HUES48 (cell line): ENCODE measurements at regions not wholly inside any gene's neighbourhood (a gene's known extent, or its start where the extent isn't known, plus 50 kb on each side); places are given as distances from the start of the nearest gene placed in this dataset.
"Not testable (repeated sequence)": the region's sequence is repeated elsewhere in the genome, so short reads cannot be mapped to it uniquely, and the experiment has no call there.

ENCODE experiments used
- H3K27ac ChIP-seq: one replicate; pipeline ENCODE4 v1.7.0; 2013; ENCODE audit warnings: low read depth, low read length, inconsistent platforms
- H3K27me3 ChIP-seq: 2 replicates; pipeline ENCODE4 v1.6.1; 2013; ENCODE audit warnings: mild to moderate bottlenecking, low read length; ENCODE audit not compliant: control insufficient read depth, insufficient read depth
- H3K36me3 ChIP-seq: 2 replicates; pipeline ENCODE4 v1.6.1; 2013; ENCODE audit warnings: low read length; ENCODE audit not compliant: control insufficient read depth, insufficient read depth
- H3K4me1 ChIP-seq: 2 replicates; pipeline ENCODE4 v1.6.1; 2013; ENCODE audit warnings: mild to moderate bottlenecking, low read length; ENCODE audit not compliant: control insufficient read depth, insufficient read depth
- H3K4me3 ChIP-seq: 2 replicates; pipeline ENCODE4 v1.5.1; 2013; ENCODE audit warnings: mild to moderate bottlenecking, low read depth, low read length
- H3K9ac ChIP-seq: 2 replicates; pipeline ENCODE4 v1.6.1; 2013; ENCODE audit warnings: mild to moderate bottlenecking, low read depth, low read length, moderate library complexity
- H3K9me3 ChIP-seq: 2 replicates; pipeline ENCODE4 v1.6.1; 2013; ENCODE audit warnings: low read length; ENCODE audit not compliant: control insufficient read depth, insufficient read depth

DNA sequence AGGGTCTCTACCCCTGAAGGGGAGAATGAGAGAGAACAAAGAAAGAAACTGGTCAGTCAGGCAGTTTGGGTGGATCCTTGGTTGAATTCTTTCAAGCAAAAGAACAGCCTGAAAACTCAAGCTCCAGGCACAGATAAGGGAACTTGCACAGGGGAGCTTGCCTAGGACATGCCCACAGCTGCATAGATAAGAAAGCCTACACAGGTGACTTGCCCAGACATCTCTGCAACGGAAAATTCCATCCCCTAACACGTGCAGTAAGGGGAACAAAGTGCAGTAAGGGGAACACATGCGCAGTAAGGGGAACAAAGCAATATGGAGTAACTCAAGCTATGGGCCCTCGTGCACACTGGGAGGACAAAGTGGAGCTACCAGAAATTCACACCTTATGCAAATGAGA is 540.1 kb upstream of the MIS18BP1 start:
- H3K36me3 ChIP-seq = no peaks in the 10 kb centered on the region
- H3K27ac ChIP-seq = no peak overlapping the region
- H3K9ac ChIP-seq = no peak overlapping the region
- H3K27me3 ChIP-seq = no peaks in the 10 kb centered on the region
- H3K9me3 ChIP-seq = peaks cover 31% of the 10 kb centered on the region
- H3K4me1 ChIP-seq = no peaks in the 10 kb centered on the region
- H3K4me3 ChIP-seq = no peak overlapping the region

- H3K36me3 ChIP-seq = no peaks in the 10 kb centered on the region
- H3K9ac ChIP-seq = no peak overlapping the region
- H3K27me3 ChIP-seq = no peaks in the 10 kb centered on the region
- H3K27ac ChIP-seq = no peak overlapping the region
- H3K4me1 ChIP-seq = no peaks in the 10 kb centered on the region
- H3K4me3 ChIP-seq = no peak overlapping the region
- peaks cover 49% of the 10 kb centered on the region for H3K9me3 ChIP-seq
Observed at GRCh38 chr14:45790293-45790692, 537.3 kb upstream of the MIS18BP1 start.

GRCh38 chr14:45787167-45787566 is 534.2 kb upstream of the MIS18BP1 start:
- Histone ChIP-seq H3K36me3 (no peaks in the 10 kb centered on the region), H3K27ac (no peak overlapping the region), H3K27me3 (no peaks in the 10 kb centered on the region), H3K4me3 (no peak overlapping the region), H3K9me3 (peaks cover 58% of the 10 kb centered on the region), H3K9ac (no peak overlapping the region), H3K4me1 (no peaks in the 10 kb centered on the region)

DNA sequence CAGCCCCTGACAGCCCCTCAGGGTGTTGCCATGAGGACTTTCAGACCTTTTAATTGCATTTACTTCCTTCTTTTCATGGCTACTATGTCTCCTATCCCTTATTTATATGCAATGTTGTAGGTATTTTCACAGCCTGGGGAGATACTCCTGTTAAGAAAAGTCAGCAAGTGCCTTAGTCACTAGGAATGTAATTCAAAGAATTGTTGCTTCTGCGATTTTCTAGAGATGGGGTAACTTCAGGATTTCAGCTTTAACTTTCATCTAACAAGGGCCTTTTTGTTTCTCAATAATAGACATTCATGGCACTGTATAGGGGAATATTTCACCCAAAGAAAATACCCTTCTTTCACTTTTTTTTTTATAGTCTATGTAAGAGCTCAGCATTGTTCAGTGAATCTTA is 533.3 kb upstream of the MIS18BP1 start:
- Histone ChIP-seq H3K36me3 (no peaks in the 10 kb centered on the region), H3K4me1 (no peaks in the 10 kb centered on the region), H3K27me3 (no peaks in the 10 kb centered on the region), H3K4me3 (no peak overlapping the region), H3K9me3 (peaks cover 58% of the 10 kb centered on the region), H3K27ac (no peak overlapping the region), H3K9ac (no peak overlapping the region)

DNA sequence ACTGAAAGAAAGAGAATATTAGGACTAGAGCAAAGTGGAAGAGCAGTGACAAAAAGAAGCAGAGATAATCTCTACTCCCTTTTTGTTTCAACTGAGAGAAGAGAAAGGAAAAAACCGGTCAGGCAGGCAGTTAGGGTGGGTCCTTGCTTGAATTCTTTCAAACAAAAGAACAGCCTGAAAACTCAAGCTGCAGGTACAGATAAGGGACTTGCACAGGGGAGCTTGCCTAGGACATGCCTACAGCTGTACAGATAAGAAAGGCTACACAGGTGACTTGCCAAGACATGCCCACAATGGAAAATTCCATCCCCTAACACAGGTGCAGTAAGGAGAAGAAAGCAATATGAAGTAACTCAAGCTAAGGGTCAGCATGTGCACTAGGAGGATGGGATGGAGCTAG is 532.2 kb upstream of the MIS18BP1 start:
- Histone ChIP-seq H3K27ac (no peak overlapping the region), H3K27me3 (no peaks in the 10 kb centered on the region), H3K9ac (no peak overlapping the region), H3K4me3 (no peak overlapping the region), H3K4me1 (no peaks in the 10 kb centered on the region), H3K36me3 (no peaks in the 10 kb centered on the region), H3K9me3 (peaks cover 52% of the 10 kb centered on the region)

DNA sequence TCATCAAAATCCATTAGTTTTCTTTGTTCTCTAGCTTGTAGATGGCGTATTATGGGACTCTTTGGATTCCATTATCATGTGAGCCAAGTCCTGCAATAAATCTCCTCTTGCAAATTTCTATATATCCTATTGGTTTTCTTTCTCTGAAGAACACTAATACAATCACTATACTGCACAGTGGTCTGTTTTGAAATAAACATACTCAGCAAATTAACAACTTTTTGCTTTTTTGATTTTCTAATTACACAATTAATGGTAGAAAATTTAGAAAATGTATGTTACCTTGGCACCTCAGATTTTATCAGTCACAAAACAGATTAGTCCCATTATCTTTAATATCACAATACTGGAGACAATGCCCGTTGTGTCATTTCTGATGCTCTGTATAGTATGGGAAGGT is 513.2 kb upstream of the MIS18BP1 start:
- Histone ChIP-seq H3K4me3 (no peak overlapping the region), H3K9ac (no peak overlapping the region), H3K27ac (no peak overlapping the region), H3K36me3 (no peaks in the 10 kb centered on the region), H3K9me3 (no peaks in the 10 kb centered on the region), H3K4me1 (no peaks in the 10 kb centered on the region), H3K27me3 (no peaks in the 10 kb centered on the region)

- Histone ChIP-seq H3K4me3 (no peak overlapping the region), H3K36me3 (no peaks in the 10 kb centered on the region), H3K9me3 (peaks cover 8% of the 10 kb centered on the region; the same call in 1 of the 2 replicates), H3K27me3 (no peaks in the 10 kb centered on the region), H3K4me1 (no peaks in the 10 kb centered on the region), H3K9ac (no peak overlapping the region), H3K27ac (no peak overlapping the region)
Observed at GRCh38 chr14:45757655-45758054, 504.7 kb upstream of the MIS18BP1 start.

DNA sequence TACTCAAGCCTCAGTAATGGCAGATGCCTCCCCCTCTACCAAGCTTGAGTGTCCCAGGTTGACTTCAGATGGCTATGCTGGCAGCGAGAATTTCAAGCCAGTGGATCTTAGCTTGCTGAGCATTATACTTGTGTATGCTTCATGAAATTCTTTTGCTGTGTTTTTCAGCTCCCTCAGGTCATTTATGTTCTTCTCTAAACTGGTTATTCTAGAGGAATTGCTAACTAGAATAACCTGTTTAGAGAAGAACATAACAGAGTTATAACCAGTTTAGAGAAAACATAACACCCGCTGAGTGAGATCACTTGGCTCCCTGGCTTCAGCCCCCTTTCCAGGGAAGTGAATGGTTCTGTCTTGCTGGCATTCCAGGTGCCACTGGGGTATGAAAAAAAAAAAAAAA is 503.4 kb upstream of the MIS18BP1 start:
- H3K4me3 ChIP-seq, H3K36me3 ChIP-seq, H3K4me1 ChIP-seq, H3K27me3 ChIP-seq, H3K27ac ChIP-seq, H3K9me3 ChIP-seq, H3K9ac ChIP-seq: not testable (repeated sequence)

GRCh38 chr14:45743884-45744283 is 490.9 kb upstream of the MIS18BP1 start:
- no peaks in the 10 kb centered on the region for H3K27me3 ChIP-seq
- no peak overlapping the region for H3K4me3 ChIP-seq
- H3K9me3 ChIP-seq = no peaks in the 10 kb centered on the region
- no peak overlapping the region for H3K27ac ChIP-seq
- no peaks in the 10 kb centered on the region for H3K36me3 ChIP-seq
- no peak overlapping the region for H3K9ac ChIP-seq
- no peaks in the 10 kb centered on the region for H3K4me1 ChIP-seq

DNA sequence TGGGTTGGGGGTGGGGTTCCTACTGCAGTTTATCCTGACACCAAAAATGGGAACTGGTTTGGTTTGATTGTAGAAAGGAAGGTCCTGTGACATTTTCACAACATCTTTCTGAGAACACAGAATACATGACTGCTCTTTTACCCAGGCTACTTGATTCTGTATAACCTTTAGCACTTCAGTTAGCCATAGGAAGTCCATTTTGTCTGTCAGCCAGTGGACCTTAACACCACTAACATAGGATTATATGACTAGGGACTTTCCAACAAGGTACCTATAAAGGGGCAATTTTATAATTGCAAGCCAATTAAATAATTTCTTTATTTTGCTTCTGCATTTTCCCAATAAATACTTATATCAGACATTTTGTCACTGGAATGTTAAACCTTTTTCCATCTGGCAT is 489.2 kb upstream of the MIS18BP1 start:
- H3K9me3 ChIP-seq = no peaks in the 10 kb centered on the region
- H3K4me1 ChIP-seq = no peaks in the 10 kb centered on the region
- H3K4me3 ChIP-seq = no peak overlapping the region
- H3K27me3 ChIP-seq = no peaks in the 10 kb centered on the region
- H3K27ac ChIP-seq = no peak overlapping the region
- H3K9ac ChIP-seq = no peak overlapping the region
- no peaks in the 10 kb centered on the region for H3K36me3 ChIP-seq

DNA sequence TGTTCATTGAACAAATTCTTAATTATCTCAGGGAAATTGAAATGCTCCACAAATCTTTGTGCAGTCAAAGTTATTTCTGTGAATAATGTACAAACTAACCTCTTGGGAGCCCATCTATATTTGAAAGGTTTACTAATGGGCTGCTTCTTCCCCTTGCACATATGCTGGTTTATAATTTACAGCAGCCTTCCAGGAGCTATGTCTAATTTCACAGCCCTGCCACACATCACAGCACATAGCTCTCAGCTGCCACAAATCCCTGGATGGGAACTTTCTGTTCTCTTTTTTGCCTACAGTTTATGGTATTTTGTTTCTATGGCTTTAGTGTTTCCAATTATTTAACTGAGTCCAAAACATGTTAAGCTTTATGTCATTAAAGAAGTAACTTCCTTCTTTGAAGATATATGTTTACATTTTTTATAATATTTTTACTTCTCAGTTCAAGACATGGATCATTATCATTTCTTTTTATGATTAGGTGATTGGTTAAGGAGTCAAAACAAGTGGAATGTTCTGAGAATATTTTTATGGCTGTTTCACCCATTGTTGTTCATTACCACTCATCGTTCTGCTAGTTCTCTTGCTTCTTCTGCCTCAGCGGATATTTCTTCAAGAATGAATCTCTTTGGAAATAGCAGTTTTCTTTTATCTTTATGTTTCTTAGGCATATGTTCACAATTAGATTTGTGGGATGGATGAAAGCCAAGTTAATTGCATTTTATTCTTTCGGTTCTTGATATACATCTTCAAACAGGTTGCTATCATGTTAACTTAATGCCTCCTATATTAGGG is 475.6 kb upstream of the MIS18BP1 start:
- Histone ChIP-seq H3K27me3 (no peaks in the 10 kb centered on the region), H3K9me3 (no peaks in the 10 kb centered on the region), H3K9ac (no peak overlapping the region), H3K36me3 (no peaks in the 10 kb centered on the region), H3K27ac (no peak overlapping the region), H3K4me1 (no peaks in the 10 kb centered on the region), H3K4me3 (no peak overlapping the region)
